ENCODE measurements at regions not wholly inside any gene's neighbourhood (a gene's known extent, or its start where the extent isn't known, plus 50 kb on each side); places are given as distances from the start of the nearest gene placed in this dataset.

DNA sequence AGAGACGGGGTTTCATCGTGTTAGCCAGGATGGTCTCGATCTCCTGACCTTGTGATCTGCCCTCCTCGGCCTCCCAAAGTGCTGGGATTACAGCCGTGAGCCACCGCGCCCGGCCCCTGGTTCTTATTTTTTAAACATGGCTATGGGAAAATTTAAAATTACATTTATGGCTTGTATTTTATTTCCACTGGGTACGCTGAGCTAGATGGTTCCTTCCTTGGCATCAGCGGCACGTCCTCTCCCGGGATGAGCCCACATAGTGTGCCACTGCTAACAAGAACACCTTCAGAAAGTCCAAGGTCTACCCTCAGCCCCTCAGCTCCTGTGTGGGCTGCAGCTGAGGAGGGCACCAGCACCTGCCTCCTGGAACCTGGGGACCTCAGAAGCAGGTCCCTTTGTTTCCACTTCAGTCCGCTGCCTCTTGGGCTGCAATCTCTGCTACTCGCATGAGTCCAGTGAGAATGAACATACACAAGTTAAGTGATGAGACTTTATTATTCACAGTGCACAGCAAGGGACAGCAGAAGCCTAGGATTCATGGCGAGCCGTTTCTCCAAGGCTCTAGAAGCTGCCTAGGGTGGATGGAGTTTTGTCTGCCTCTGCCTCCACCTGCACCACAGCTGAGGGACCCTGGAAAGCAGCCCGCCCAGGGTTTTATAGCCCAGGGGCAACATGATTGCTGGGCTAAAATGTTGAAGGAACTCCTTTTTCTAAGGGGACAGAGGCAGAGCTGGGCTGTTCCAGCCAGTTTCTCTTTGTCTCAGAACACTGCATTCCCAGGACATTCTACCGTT lies 107.5 kb upstream of the TEX51 start:
- TF ChIP-seq ZFP3 (CRISPR knock-in tag; IDR thresholded peaks at IDR 0.05) (no peak), RARB (CRISPR knock-in tag; IDR thresholded peaks at IDR 0.05) (no peak), OSR1 (CRISPR knock-in tag; IDR thresholded peaks at IDR 0.05) (no peak), ESRRG (CRISPR knock-in tag; IDR thresholded peaks at IDR 0.05) (no peak), ZNF565 (CRISPR knock-in tag; conservative IDR thresholded peaks at IDR 0.05; ENCODE audit: low read depth) (no peak), ZC3H10 (CRISPR knock-in tag; IDR thresholded peaks at IDR 0.05) (no peak), ZNF8 (CRISPR knock-in tag; IDR thresholded peaks at IDR 0.05) (no peak), SNAI2 (CRISPR knock-in tag; IDR thresholded peaks at IDR 0.05) (no peak), ZNF70 (CRISPR knock-in tag; IDR thresholded peaks at IDR 0.05) (no peak), TOX (CRISPR knock-in tag; IDR thresholded peaks at IDR 0.05; ENCODE audit: borderline replicate concordance) (no peak), CSDC2 (CRISPR knock-in tag; IDR thresholded peaks at IDR 0.05) (no peak), ISL1 (CRISPR knock-in tag; IDR thresholded peaks at IDR 0.05) (no peak), TCF4 (CRISPR knock-in tag; IDR thresholded peaks at IDR 0.05; ENCODE audit: borderline replicate concordance) (no peak), ARNTL (CRISPR knock-in tag; IDR thresholded peaks at IDR 0.05; ENCODE audit: borderline replicate concordance, low read depth) (no peak)
- TF ChIP-seq, protein P1, sequence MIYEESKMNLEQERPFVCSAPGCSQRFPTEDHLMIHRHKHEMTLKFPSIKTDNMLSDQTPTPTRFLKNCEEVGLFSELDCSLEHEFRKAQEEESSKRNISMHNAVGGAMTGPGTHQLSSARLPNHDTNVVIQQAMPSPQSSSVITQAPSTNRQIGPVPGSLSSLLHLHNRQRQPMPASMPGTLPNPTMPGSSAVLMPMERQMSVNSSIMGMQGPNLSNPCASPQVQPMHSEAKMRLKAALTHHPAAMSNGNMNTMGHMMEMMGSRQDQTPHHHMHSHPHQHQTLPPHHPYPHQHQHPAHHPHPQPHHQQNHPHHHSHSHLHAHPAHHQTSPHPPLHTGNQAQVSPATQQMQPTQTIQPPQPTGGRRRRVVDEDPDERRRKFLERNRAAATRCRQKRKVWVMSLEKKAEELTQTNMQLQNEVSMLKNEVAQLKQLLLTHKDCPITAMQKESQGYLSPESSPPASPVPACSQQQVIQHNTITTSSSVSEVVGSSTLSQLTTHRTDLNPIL (CRISPR knock-in tag; IDR thresholded peaks at IDR 0.05; ENCODE audit: low read depth) = no peak
- TF ChIP-seq, protein P2, sequence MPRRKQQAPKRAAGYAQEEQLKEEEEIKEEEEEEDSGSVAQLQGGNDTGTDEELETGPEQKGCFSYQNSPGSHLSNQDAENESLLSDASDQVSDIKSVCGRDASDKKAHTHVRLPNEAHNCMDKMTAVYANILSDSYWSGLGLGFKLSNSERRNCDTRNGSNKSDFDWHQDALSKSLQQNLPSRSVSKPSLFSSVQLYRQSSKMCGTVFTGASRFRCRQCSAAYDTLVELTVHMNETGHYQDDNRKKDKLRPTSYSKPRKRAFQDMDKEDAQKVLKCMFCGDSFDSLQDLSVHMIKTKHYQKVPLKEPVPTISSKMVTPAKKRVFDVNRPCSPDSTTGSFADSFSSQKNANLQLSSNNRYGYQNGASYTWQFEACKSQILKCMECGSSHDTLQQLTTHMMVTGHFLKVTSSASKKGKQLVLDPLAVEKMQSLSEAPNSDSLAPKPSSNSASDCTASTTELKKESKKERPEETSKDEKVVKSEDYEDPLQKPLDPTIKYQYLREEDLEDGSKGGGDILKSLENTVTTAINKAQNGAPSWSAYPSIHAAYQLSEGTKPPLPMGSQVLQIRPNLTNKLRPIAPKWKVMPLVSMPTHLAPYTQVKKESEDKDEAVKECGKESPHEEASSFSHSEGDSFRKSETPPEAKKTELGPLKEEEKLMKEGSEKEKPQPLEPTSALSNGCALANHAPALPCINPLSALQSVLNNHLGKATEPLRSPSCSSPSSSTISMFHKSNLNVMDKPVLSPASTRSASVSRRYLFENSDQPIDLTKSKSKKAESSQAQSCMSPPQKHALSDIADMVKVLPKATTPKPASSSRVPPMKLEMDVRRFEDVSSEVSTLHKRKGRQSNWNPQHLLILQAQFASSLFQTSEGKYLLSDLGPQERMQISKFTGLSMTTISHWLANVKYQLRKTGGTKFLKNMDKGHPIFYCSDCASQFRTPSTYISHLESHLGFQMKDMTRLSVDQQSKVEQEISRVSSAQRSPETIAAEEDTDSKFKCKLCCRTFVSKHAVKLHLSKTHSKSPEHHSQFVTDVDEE (CRISPR knock-in tag; IDR thresholded peaks at IDR 0.05) = no peak
- TF ChIP-seq, protein P3, sequence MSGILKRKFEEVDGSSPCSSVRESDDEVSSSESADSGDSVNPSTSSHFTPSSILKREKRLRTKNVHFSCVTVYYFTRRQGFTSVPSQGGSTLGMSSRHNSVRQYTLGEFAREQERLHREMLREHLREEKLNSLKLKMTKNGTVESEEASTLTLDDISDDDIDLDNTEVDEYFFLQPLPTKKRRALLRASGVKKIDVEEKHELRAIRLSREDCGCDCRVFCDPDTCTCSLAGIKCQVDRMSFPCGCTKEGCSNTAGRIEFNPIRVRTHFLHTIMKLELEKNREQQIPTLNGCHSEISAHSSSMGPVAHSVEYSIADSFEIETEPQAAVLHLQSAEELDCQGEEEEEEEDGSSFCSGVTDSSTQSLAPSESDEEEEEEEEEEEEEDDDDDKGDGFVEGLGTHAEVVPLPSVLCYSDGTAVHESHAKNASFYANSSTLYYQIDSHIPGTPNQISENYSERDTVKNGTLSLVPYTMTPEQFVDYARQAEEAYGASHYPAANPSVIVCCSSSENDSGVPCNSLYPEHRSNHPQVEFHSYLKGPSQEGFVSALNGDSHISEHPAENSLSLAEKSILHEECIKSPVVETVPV (CRISPR knock-in tag; IDR thresholded peaks at IDR 0.05) = no peak
- ATAC-seq = no peak

- TF ChIP-seq, protein P4, sequence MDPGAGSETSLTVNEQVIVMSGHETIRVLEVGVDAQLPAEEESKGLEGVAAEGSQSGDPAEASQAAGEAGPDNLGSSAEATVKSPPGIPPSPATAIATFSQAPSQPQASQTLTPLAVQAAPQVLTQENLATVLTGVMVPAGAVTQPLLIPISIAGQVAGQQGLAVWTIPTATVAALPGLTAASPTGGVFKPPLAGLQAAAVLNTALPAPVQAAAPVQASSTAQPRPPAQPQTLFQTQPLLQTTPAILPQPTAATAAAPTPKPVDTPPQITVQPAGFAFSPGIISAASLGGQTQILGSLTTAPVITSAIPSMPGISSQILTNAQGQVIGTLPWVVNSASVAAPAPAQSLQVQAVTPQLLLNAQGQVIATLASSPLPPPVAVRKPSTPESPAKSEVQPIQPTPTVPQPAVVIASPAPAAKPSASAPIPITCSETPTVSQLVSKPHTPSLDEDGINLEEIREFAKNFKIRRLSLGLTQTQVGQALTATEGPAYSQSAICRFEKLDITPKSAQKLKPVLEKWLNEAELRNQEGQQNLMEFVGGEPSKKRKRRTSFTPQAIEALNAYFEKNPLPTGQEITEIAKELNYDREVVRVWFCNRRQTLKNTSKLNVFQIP (CRISPR knock-in tag; IDR thresholded peaks at IDR 0.05; ENCODE audit: borderline replicate concordance, low read depth) = no peak
- TF ChIP-seq RARB (CRISPR knock-in tag; IDR thresholded peaks at IDR 0.05) (no peak), ZFP3 (CRISPR knock-in tag; IDR thresholded peaks at IDR 0.05) (no peak), TOX (CRISPR knock-in tag; IDR thresholded peaks at IDR 0.05; ENCODE audit: borderline replicate concordance) (no peak), ISL1 (CRISPR knock-in tag; IDR thresholded peaks at IDR 0.05) (no peak), TCF4 (CRISPR knock-in tag; IDR thresholded peaks at IDR 0.05; ENCODE audit: borderline replicate concordance) (no peak), PPARA (CRISPR knock-in tag; IDR thresholded peaks at IDR 0.05; ENCODE audit: borderline replicate concordance) (no peak), ARNTL (CRISPR knock-in tag; IDR thresholded peaks at IDR 0.05; ENCODE audit: borderline replicate concordance, low read depth) (no peak), ESRRG (CRISPR knock-in tag; IDR thresholded peaks at IDR 0.05) (no peak), ZNF70 (CRISPR knock-in tag; IDR thresholded peaks at IDR 0.05) (no peak), ZNF8 (CRISPR knock-in tag; IDR thresholded peaks at IDR 0.05) (no peak), GLIS3 (CRISPR knock-in tag; IDR thresholded peaks at IDR 0.05) (no peak), ZNF565 (CRISPR knock-in tag; conservative IDR thresholded peaks at IDR 0.05; ENCODE audit: low read depth) (no peak), ZC3H10 (CRISPR knock-in tag; IDR thresholded peaks at IDR 0.05) (no peak), OSR1 (CRISPR knock-in tag; IDR thresholded peaks at IDR 0.05) (no peak)
- TF ChIP-seq, protein P3 (CRISPR knock-in tag; IDR thresholded peaks at IDR 0.05) = no peak
- TF ChIP-seq, protein P2 (CRISPR knock-in tag; IDR thresholded peaks at IDR 0.05) = no peak
- TF ChIP-seq, protein P5, sequence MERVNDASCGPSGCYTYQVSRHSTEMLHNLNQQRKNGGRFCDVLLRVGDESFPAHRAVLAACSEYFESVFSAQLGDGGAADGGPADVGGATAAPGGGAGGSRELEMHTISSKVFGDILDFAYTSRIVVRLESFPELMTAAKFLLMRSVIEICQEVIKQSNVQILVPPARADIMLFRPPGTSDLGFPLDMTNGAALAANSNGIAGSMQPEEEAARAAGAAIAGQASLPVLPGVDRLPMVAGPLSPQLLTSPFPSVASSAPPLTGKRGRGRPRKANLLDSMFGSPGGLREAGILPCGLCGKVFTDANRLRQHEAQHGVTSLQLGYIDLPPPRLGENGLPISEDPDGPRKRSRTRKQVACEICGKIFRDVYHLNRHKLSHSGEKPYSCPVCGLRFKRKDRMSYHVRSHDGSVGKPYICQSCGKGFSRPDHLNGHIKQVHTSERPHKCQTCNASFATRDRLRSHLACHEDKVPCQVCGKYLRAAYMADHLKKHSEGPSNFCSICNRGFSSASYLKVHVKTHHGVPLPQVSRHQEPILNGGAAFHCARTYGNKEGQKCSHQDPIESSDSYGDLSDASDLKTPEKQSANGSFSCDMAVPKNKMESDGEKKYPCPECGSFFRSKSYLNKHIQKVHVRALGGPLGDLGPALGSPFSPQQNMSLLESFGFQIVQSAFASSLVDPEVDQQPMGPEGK (CRISPR knock-in tag; IDR thresholded peaks at IDR 0.05; ENCODE audit: borderline replicate concordance) = no peak
- TF ChIP-seq, protein P1 (CRISPR knock-in tag; IDR thresholded peaks at IDR 0.05; ENCODE audit: low read depth) = no peak
- ATAC-seq = no peak
Measured at GRCh38 chr2:126792186-126792585, 106.5 kb upstream of the TEX51 start.
